Chondrocyte (in vitro differentiated cells): ENCODE measurements at regions not wholly inside any gene's neighbourhood (a gene's known extent, or its start where the extent isn't known, plus 50 kb on each side); places are given as distances from the start of the nearest gene placed in this dataset.

Experiments used
- DNase-seq: peaks from one replicate; pipeline ENCODE4 v3.0.0; 2021; ENCODE audit warnings: mixed read lengths, low spot score
- H3K27ac Mint-ChIP-seq: one replicate; pipeline ENCODE4 v1.8.0; 2021; ENCODE audit warnings: mild to moderate bottlenecking, moderate library complexity, mixed read lengths; ENCODE audit not compliant: unreplicated experiment
- H3K27me3 Mint-ChIP-seq: 2 replicates; pipeline ENCODE4 v1.8.0; 2021; ENCODE audit warnings: low read depth, mixed read lengths
- H3K36me3 Mint-ChIP-seq: 2 replicates; pipeline ENCODE4 v1.8.0; 2021; ENCODE audit warnings: low read depth, mixed read lengths
- H3K4me1 Mint-ChIP-seq: 2 replicates; pipeline ENCODE4 v1.8.0; 2021; ENCODE audit warnings: low read depth, mild to moderate bottlenecking, mixed read lengths
- H3K4me3 Mint-ChIP-seq: one replicate; pipeline ENCODE4 v1.8.0; 2021; ENCODE audit warnings: mild to moderate bottlenecking, moderate library complexity, mixed read lengths; ENCODE audit not compliant: unreplicated experiment
- H3K9me3 Mint-ChIP-seq: 2 replicates; pipeline ENCODE4 v1.8.0; 2021; ENCODE audit warnings: low read depth, mixed read lengths
- CTCF ChIP-seq: fragments of 200-600 bp; sonication (generic); IDR thresholded peaks from 2 replicates; pipeline ENCODE4 v1.5.0; 2021; ENCODE audit warnings: antibody characterized with exemption, mild to moderate bottlenecking, moderate library complexity

GRCh38 chr12:115305867-115306266 is 621.9 kb upstream of the TBX3 start:
- H3K27ac Mint-ChIP-seq: no peak overlapping the region
- no peaks in the 10 kb centered on the region for H3K36me3 Mint-ChIP-seq

GRCh38 chr12:115305275-115305674 is 621.3 kb upstream of the TBX3 start:
- no peaks in the 10 kb centered on the region for H3K9me3 Mint-ChIP-seq

More at GRCh38 chr12:115305867-115306266, 621.9 kb upstream of the TBX3 start:
- Mint-ChIP-seq H3K4me3 (no peak overlapping the region), H3K27me3 (peaks cover 3% of the 10 kb centered on the region), H3K4me1 (no peaks in the 10 kb centered on the region), H3K9me3 (no peaks in the 10 kb centered on the region)
- no peak for TF ChIP-seq CTCF
- DNase-seq: no peak

GRCh38 chr12:115303723-115304309 is 619.8 kb upstream of the TBX3 start:
- no peaks in the 10 kb centered on the region for H3K9me3 Mint-ChIP-seq
- H3K4me3 Mint-ChIP-seq: no peak overlapping the region
- H3K4me1 Mint-ChIP-seq: no peaks in the 10 kb centered on the region
- H3K27ac Mint-ChIP-seq: no peak overlapping the region
- DNase-seq: no peak
- H3K36me3 Mint-ChIP-seq: no peaks in the 10 kb centered on the region
- peaks cover 5% of the 10 kb centered on the region for H3K27me3 Mint-ChIP-seq
- no peak for TF ChIP-seq CTCF

More at GRCh38 chr12:115305275-115305674, 621.3 kb upstream of the TBX3 start:
- Mint-ChIP-seq H3K27ac (no peak overlapping the region), H3K4me1 (no peaks in the 10 kb centered on the region), H3K4me3 (no peak overlapping the region), H3K36me3 (no peaks in the 10 kb centered on the region), H3K27me3 (peaks cover 2% of the 10 kb centered on the region)
- TF ChIP-seq CTCF: no peak
- no peak for DNase-seq

GRCh38 chr12:115297445-115297844 is 613.5 kb upstream of the TBX3 start:
- no peak for DNase-seq
- no peak for TF ChIP-seq CTCF
- no peak overlapping the region for H3K4me3 Mint-ChIP-seq
- H3K9me3 Mint-ChIP-seq: no peaks in the 10 kb centered on the region
- H3K36me3 Mint-ChIP-seq: no peaks in the 10 kb centered on the region
- peaks cover 6% of the 10 kb centered on the region for H3K27me3 Mint-ChIP-seq
- no peak overlapping the region for H3K27ac Mint-ChIP-seq
- H3K4me1 Mint-ChIP-seq: peaks cover 4% of the 10 kb centered on the region

GRCh38 chr12:115296613-115297198 is 612.7 kb upstream of the TBX3 start:
- H3K4me1 Mint-ChIP-seq: peaks cover 4% of the 10 kb centered on the region
- H3K27me3 Mint-ChIP-seq: peaks cover 6% of the 10 kb centered on the region
- H3K27ac Mint-ChIP-seq: no peak overlapping the region
- no peak for TF ChIP-seq CTCF
- no peak overlapping the region for H3K4me3 Mint-ChIP-seq
- H3K9me3 Mint-ChIP-seq: no peaks in the 10 kb centered on the region
- DNase-seq: no peak
- no peaks in the 10 kb centered on the region for H3K36me3 Mint-ChIP-seq
